Esophagus muscularis mucosa (tissue), 3 donors: ENCODE measurements at regions not wholly inside any gene's neighbourhood (a gene's known extent, or its start where the extent isn't known, plus 50 kb on each side); places are given as distances from the start of the nearest gene placed in this dataset.

Experiments
- POLR2AphosphoS5 ChIP-seq, 2 donors: sonication (generic); formaldehyde crosslinking; IDR thresholded peaks; one replicate each; pipeline ENCODE4 v1.6.1; 2017; ENCODE audit warnings: antibody characterized with exemption in 2 of 2
- TF ChIP-seq, protein P1 (sequence below), 3 experiments: fragments of 200-600 bp in 2 of 3; fragments of 450-650 bp in 1 of 3; sonication (generic) in 2 of 3; IDR thresholded peaks; one replicate each; pipeline ENCODE4 v1.5.1; 2017 to 2019; ENCODE audit warnings: antibody characterized with exemption in 3 of 3, mild to moderate bottlenecking in 2 of 3, moderate library complexity in 1 of 3

- TF ChIP-seq POLR2AphosphoS5 (IDR thresholded peaks at IDR 0.05): no peak
- TF ChIP-seq, protein P1, sequence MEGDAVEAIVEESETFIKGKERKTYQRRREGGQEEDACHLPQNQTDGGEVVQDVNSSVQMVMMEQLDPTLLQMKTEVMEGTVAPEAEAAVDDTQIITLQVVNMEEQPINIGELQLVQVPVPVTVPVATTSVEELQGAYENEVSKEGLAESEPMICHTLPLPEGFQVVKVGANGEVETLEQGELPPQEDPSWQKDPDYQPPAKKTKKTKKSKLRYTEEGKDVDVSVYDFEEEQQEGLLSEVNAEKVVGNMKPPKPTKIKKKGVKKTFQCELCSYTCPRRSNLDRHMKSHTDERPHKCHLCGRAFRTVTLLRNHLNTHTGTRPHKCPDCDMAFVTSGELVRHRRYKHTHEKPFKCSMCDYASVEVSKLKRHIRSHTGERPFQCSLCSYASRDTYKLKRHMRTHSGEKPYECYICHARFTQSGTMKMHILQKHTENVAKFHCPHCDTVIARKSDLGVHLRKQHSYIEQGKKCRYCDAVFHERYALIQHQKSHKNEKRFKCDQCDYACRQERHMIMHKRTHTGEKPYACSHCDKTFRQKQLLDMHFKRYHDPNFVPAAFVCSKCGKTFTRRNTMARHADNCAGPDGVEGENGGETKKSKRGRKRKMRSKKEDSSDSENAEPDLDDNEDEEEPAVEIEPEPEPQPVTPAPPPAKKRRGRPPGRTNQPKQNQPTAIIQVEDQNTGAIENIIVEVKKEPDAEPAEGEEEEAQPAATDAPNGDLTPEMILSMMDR (IDR thresholded peaks at IDR 0.05): no peak
Observed at GRCh38 chr12:31875609-31875964, 83.6 kb upstream of the RESF1 start.
